Panc1 (cell line): ENCODE measurements at regions not wholly inside any gene's neighbourhood (a gene's known extent, or its start where the extent isn't known, plus 50 kb on each side); places are given as distances from the start of the nearest gene placed in this dataset.

ENCODE experiments used
- ATAC-seq: fragments of 200-7000 bp; cut with Tn5 transposase; 2 replicates; pipeline ENCODE4 v1.9.1; 2020; ENCODE audit warnings: mild to moderate bottlenecking, moderate library complexity
- BruUV-seq: library from RNA; stranded (reverse); fragments of 400-500 nt; replicated peaks from 2 replicates; lab custom pipeline; 2021; lab: Mats Ljungman, UMichigan
- CTCF ChIA-PET: fragments of 300-600 bp; sonication (Branson Sonifier 250); formaldehyde crosslinking; loops from one replicate; lab custom pipeline; 2022; ENCODE audit warnings: antibody characterized with exemption; lab: Charles Lee
- POLR2A ChIA-PET: fragments of 300-600 bp; sonication (Branson Sonifier 250); formaldehyde crosslinking; loops from one replicate; lab custom pipeline; 2022; ENCODE audit warnings: antibody characterized with exemption; lab: Charles Lee
- DNase-seq: peaks from one replicate; pipeline ENCODE4 v3.0.0-alpha.2; 2010; ENCODE audit warnings: low read depth, low spot score
- H3K27ac ChIP-seq: 2 replicates; pipeline ENCODE4 v1.5.1; 2011; ENCODE audit warnings: mild to moderate bottlenecking, low read length, inconsistent platforms
- H3K27me3 ChIP-seq: fragments of 200-500 bp; sonication (Bioruptor generic); 2 replicates; pipeline ENCODE4 v1.6.0; 2014; ENCODE audit warnings: low read length, inconsistent platforms; ENCODE audit not compliant: control insufficient read depth, insufficient read depth
- H3K36me3 ChIP-seq: fragments of 200-500 bp; sonication (Bioruptor generic); 2 replicates; pipeline ENCODE4 v1.5.1; 2014; ENCODE audit warnings: inconsistent platforms, mild to moderate bottlenecking, low read length, moderate library complexity; ENCODE audit not compliant: control insufficient read depth, insufficient read depth
- H3K4me1 ChIP-seq: 2 replicates; pipeline ENCODE4 v1.5.1; 2011; ENCODE audit warnings: inconsistent platforms, mild to moderate bottlenecking, low read length, moderate library complexity; ENCODE audit not compliant: control insufficient read depth, insufficient read depth
- H3K4me3 ChIP-seq, 2 experiments: 2 replicates each; pipeline ENCODE4 v1.5.1; 2011 to 2012; ENCODE audit warnings: low read depth in 2 of 2, low read length in 2 of 2, mild to moderate bottlenecking in 2 of 2, inconsistent platforms in 1 of 2, moderate library complexity in 1 of 2
- H3K9me3 ChIP-seq: fragments of 200-500 bp; sonication (Bioruptor generic); 2 replicates; pipeline ENCODE4 v1.5.1; 2014; ENCODE audit warnings: low read depth, mild to moderate bottlenecking, inconsistent platforms, low read length, moderate library complexity; ENCODE audit not compliant: control insufficient read depth, insufficient read depth
- CTCF ChIP-seq: fragments of 450-650 bp; IDR thresholded peaks from 2 replicates; pipeline ENCODE4 v1.5.1; 2017; ENCODE audit warnings: mild to moderate bottlenecking
- POLR2AphosphoS5 ChIP-seq: IDR thresholded peaks from 2 replicates; pipeline ENCODE4 v1.6.1; 2012; ENCODE audit warnings: mild to moderate bottlenecking, low read depth, low read length, moderate library complexity
- REST ChIP-seq, 2 experiments: IDR thresholded peaks; 2 replicates each; pipeline ENCODE4 v1.6.1; 2011 to 2012; ENCODE audit warnings: low read depth in 2 of 2, control low read depth in 1 of 2, low read length in 1 of 2, mild to moderate bottlenecking in 1 of 2, moderate library complexity in 1 of 2; ENCODE audit not compliant: insufficient read depth in 1 of 2
- SIN3A ChIP-seq: IDR thresholded peaks from 2 replicates; pipeline ENCODE4 v1.6.1; 2012; ENCODE audit warnings: low read depth, mild to moderate bottlenecking, low read length, moderate library complexity, borderline replicate concordance; ENCODE audit not compliant: insufficient read depth
- TCF7L2 ChIP-seq: IDR thresholded peaks from 2 replicates; pipeline ENCODE4 v1.6.1; 2011; ENCODE audit warnings: mild to moderate bottlenecking, low read depth, low read length, inconsistent platforms
- in situ Hi-C: cut with HindIII; loops from 2 replicates; pipeline ENCODE4 v1.10.0; 2016; ENCODE audit warnings: low sequenced_read_pairs, low pct_unique_long_range_greater_than_20kb
- intact Hi-C: fragments of 100-400 bp; cut with micrococcal nuclease; formaldehyde crosslinking; loops from one replicate; pipeline ENCODE4 v1.10.0; 2022; ENCODE audit not compliant: unreplicated experiment

GRCh38 chr2:223181561-223181960 is 129.6 kb downstream of the KCNE4 start:
- no peaks in the 10 kb centered on the region for H3K9me3 ChIP-seq
- BruUV-seq, result no TSS peak
- no peak overlapping the region for H3K4me3 ChIP-seq
- TF ChIP-seq POLR2AphosphoS5, result no peak
- no peak for TF ChIP-seq TCF7L2
- no peak for TF ChIP-seq CTCF
- no peak for TF ChIP-seq SIN3A
- no peak for TF ChIP-seq REST (IDR thresholded peaks at IDR 0.05; ENCODE audit: insufficient read depth in 1 of 2, low read depth in 2 of 2, low read length in 1 of 2)
- ATAC-seq, result no peak
- in situ Hi-C loops, result no loop called here
- no peaks in the 10 kb centered on the region for H3K36me3 ChIP-seq
- intact Hi-C loops, result no loop called here
- H3K27me3 ChIP-seq, result no peaks in the 10 kb centered on the region
- H3K27ac ChIP-seq, result no peak overlapping the region
- DNase-seq, result no peak
- no peaks in the 10 kb centered on the region for H3K4me1 ChIP-seq
- CTCF ChIA-PET, result no interaction called here
- POLR2A ChIA-PET, result no interaction called here

DNA sequence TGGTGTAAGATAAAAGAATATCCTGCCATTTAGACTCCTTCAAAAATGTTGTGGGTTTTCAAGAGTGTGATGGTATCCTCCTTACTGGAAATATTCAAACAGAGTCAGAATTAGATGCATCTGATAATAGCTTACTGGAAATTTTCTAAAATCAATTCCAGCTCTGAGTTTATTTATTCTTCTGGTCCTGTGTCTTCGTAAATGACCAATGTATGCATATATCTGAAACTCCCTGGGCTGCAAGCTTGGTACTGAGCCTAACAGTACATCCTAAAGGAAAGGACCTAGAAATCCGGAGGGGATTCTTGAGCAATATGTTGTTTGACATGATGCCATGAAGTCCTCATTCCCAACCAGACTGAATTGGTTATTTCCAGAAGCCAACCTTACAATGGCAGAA is 130.4 kb downstream of the KCNE4 start:
- Histone ChIP-seq H3K27me3 (no peaks in the 10 kb centered on the region), H3K4me1 (no peaks in the 10 kb centered on the region), H3K9me3 (no peaks in the 10 kb centered on the region), H3K4me3 (no peak overlapping the region), H3K27ac (no peak overlapping the region), H3K36me3 (no peaks in the 10 kb centered on the region)
- BruUV-seq, result no TSS peak
- intact Hi-C loops (no loop called here), in situ Hi-C loops (no loop called here)
- DNase-seq, result no peak
- ChIA-PET CTCF (no interaction called here), POLR2A (no interaction called here)
- no peak for TF ChIP-seq REST (IDR thresholded peaks at IDR 0.05; ENCODE audit: insufficient read depth in 1 of 2, low read depth in 2 of 2, low read length in 1 of 2)
- TF ChIP-seq TCF7L2, result no peak
- no peak for TF ChIP-seq CTCF
- TF ChIP-seq POLR2AphosphoS5, result no peak
- TF ChIP-seq SIN3A, result no peak
- ATAC-seq, result no peak
